GM23338 (cell line): ENCODE measurements at regions not wholly inside any gene's neighbourhood (a gene's known extent, or its start where the extent isn't known, plus 50 kb on each side); places are given as distances from the start of the nearest gene placed in this dataset.

Source experiments
- CREB1 ChIP-seq: fragments of 250-450 bp; sonication (Bioruptor Pico); IDR thresholded peaks from 2 replicates; pipeline ENCODE4 v1.5.0; 2020; ENCODE audit warnings: low read depth, mild to moderate bottlenecking, moderate library complexity
- EZH2 ChIP-seq: fragments of 200-600 bp; sonication (generic); IDR thresholded peaks from one replicate; pipeline ENCODE4 v1.8.0; 2017; ENCODE audit warnings: antibody characterized with exemption, mild to moderate bottlenecking, low read depth; ENCODE audit not compliant: unreplicated experiment
- EZH2phosphoT487 ChIP-seq: fragments of 200-600 bp; sonication (generic); IDR thresholded peaks from one replicate; pipeline ENCODE4 v1.8.1; 2018; ENCODE audit warnings: antibody characterized with exemption; ENCODE audit not compliant: unreplicated experiment
- POLR2AphosphoS5 ChIP-seq: IDR thresholded peaks from 2 replicates; pipeline ENCODE4 v1.6.1; 2016; ENCODE audit warnings: antibody characterized with exemption, low read depth
- STAT1 ChIP-seq: IDR thresholded peaks from one replicate; pipeline ENCODE4 v1.6.1; 2016; ENCODE audit warnings: antibody characterized with exemption; ENCODE audit not compliant: unreplicated experiment
- ZNF114 ChIP-seq: fragments of 250-450 bp; sonication (Bioruptor Pico); IDR thresholded peaks from 2 replicates; pipeline ENCODE4 v1.5.0; 2020; ENCODE audit warnings: mild to moderate bottlenecking, moderate library complexity
- ZNF331 ChIP-seq: fragments of 250-450 bp; sonication (Bioruptor Pico); IDR thresholded peaks from 2 replicates; pipeline ENCODE4 v1.5.0; 2020; ENCODE audit warnings: low read depth, mild to moderate bottlenecking, moderate library complexity
- TF ChIP-seq, protein P1 (sequence below): IDR thresholded peaks from one replicate; pipeline ENCODE4 v1.6.1; 2018; ENCODE audit warnings: antibody characterized with exemption; ENCODE audit not compliant: unreplicated experiment
- TF ChIP-seq, protein P2 (sequence below), 2 experiments: fragments of 200-600 bp in 1 of 2; sonication (generic) in 1 of 2; conservative IDR thresholded peaks; 2 replicates each; pipeline versions ENCODE4 v1.5.1 to v1.6.1; 2016 to 2017; ENCODE audit warnings: antibody characterized with exemption in 2 of 2, low read depth in 2 of 2, mild to moderate bottlenecking in 2 of 2, moderate library complexity in 1 of 2
- TF ChIP-seq, protein P3 (sequence below): IDR thresholded peaks from 2 replicates; pipeline ENCODE4 v1.6.1; 2016; ENCODE audit warnings: antibody characterized with exemption
- TF ChIP-seq, protein P4 (sequence below): fragments of 250-450 bp; sonication (Bioruptor Pico); IDR thresholded peaks from 2 replicates; pipeline ENCODE4 v1.5.0; 2020; ENCODE audit warnings: mild to moderate bottlenecking, moderate library complexity

DNA sequence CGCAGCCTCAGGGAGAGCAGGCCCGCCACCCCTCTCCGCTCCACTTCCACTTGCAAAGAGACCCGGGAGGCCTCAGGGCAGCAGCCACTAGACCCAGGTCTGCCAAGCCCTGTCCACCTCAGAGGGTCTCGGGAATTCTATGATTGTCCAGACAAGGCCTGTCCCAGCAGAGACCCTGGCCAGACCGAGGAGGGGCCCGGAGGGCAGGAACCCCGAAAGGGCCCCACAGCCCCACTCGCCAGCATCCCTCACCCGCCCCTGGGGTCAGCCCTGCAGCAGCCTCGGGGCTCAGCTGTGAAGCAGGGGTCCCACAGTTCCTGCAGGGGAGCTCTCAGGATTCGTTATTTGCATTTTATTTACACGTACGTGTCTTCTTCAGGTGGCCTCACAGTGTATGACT lies 269.5 kb downstream of the EIPR1 start:
- TF ChIP-seq, protein P1, sequence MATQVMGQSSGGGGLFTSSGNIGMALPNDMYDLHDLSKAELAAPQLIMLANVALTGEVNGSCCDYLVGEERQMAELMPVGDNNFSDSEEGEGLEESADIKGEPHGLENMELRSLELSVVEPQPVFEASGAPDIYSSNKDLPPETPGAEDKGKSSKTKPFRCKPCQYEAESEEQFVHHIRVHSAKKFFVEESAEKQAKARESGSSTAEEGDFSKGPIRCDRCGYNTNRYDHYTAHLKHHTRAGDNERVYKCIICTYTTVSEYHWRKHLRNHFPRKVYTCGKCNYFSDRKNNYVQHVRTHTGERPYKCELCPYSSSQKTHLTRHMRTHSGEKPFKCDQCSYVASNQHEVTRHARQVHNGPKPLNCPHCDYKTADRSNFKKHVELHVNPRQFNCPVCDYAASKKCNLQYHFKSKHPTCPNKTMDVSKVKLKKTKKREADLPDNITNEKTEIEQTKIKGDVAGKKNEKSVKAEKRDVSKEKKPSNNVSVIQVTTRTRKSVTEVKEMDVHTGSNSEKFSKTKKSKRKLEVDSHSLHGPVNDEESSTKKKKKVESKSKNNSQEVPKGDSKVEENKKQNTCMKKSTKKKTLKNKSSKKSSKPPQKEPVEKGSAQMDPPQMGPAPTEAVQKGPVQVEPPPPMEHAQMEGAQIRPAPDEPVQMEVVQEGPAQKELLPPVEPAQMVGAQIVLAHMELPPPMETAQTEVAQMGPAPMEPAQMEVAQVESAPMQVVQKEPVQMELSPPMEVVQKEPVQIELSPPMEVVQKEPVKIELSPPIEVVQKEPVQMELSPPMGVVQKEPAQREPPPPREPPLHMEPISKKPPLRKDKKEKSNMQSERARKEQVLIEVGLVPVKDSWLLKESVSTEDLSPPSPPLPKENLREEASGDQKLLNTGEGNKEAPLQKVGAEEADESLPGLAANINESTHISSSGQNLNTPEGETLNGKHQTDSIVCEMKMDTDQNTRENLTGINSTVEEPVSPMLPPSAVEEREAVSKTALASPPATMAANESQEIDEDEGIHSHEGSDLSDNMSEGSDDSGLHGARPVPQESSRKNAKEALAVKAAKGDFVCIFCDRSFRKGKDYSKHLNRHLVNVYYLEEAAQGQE = no peak
- TF ChIP-seq EZH2 (no peak), EZH2phosphoT487 (no peak), POLR2AphosphoS5 (no peak), STAT1 (no peak), CREB1 (CRISPR knock-in tag) (no peak), ZNF114 (no peak), ZNF331 (CRISPR knock-in tag) (no peak)
- TF ChIP-seq, protein P2, sequence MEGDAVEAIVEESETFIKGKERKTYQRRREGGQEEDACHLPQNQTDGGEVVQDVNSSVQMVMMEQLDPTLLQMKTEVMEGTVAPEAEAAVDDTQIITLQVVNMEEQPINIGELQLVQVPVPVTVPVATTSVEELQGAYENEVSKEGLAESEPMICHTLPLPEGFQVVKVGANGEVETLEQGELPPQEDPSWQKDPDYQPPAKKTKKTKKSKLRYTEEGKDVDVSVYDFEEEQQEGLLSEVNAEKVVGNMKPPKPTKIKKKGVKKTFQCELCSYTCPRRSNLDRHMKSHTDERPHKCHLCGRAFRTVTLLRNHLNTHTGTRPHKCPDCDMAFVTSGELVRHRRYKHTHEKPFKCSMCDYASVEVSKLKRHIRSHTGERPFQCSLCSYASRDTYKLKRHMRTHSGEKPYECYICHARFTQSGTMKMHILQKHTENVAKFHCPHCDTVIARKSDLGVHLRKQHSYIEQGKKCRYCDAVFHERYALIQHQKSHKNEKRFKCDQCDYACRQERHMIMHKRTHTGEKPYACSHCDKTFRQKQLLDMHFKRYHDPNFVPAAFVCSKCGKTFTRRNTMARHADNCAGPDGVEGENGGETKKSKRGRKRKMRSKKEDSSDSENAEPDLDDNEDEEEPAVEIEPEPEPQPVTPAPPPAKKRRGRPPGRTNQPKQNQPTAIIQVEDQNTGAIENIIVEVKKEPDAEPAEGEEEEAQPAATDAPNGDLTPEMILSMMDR (conservative IDR thresholded peaks at IDR 0.05; ENCODE audit: low read depth in 2 of 2) = no peak
- TF ChIP-seq, protein P3, sequence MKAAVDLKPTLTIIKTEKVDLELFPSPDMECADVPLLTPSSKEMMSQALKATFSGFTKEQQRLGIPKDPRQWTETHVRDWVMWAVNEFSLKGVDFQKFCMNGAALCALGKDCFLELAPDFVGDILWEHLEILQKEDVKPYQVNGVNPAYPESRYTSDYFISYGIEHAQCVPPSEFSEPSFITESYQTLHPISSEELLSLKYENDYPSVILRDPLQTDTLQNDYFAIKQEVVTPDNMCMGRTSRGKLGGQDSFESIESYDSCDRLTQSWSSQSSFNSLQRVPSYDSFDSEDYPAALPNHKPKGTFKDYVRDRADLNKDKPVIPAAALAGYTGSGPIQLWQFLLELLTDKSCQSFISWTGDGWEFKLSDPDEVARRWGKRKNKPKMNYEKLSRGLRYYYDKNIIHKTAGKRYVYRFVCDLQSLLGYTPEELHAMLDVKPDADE = no peak
- TF ChIP-seq, protein P4, sequence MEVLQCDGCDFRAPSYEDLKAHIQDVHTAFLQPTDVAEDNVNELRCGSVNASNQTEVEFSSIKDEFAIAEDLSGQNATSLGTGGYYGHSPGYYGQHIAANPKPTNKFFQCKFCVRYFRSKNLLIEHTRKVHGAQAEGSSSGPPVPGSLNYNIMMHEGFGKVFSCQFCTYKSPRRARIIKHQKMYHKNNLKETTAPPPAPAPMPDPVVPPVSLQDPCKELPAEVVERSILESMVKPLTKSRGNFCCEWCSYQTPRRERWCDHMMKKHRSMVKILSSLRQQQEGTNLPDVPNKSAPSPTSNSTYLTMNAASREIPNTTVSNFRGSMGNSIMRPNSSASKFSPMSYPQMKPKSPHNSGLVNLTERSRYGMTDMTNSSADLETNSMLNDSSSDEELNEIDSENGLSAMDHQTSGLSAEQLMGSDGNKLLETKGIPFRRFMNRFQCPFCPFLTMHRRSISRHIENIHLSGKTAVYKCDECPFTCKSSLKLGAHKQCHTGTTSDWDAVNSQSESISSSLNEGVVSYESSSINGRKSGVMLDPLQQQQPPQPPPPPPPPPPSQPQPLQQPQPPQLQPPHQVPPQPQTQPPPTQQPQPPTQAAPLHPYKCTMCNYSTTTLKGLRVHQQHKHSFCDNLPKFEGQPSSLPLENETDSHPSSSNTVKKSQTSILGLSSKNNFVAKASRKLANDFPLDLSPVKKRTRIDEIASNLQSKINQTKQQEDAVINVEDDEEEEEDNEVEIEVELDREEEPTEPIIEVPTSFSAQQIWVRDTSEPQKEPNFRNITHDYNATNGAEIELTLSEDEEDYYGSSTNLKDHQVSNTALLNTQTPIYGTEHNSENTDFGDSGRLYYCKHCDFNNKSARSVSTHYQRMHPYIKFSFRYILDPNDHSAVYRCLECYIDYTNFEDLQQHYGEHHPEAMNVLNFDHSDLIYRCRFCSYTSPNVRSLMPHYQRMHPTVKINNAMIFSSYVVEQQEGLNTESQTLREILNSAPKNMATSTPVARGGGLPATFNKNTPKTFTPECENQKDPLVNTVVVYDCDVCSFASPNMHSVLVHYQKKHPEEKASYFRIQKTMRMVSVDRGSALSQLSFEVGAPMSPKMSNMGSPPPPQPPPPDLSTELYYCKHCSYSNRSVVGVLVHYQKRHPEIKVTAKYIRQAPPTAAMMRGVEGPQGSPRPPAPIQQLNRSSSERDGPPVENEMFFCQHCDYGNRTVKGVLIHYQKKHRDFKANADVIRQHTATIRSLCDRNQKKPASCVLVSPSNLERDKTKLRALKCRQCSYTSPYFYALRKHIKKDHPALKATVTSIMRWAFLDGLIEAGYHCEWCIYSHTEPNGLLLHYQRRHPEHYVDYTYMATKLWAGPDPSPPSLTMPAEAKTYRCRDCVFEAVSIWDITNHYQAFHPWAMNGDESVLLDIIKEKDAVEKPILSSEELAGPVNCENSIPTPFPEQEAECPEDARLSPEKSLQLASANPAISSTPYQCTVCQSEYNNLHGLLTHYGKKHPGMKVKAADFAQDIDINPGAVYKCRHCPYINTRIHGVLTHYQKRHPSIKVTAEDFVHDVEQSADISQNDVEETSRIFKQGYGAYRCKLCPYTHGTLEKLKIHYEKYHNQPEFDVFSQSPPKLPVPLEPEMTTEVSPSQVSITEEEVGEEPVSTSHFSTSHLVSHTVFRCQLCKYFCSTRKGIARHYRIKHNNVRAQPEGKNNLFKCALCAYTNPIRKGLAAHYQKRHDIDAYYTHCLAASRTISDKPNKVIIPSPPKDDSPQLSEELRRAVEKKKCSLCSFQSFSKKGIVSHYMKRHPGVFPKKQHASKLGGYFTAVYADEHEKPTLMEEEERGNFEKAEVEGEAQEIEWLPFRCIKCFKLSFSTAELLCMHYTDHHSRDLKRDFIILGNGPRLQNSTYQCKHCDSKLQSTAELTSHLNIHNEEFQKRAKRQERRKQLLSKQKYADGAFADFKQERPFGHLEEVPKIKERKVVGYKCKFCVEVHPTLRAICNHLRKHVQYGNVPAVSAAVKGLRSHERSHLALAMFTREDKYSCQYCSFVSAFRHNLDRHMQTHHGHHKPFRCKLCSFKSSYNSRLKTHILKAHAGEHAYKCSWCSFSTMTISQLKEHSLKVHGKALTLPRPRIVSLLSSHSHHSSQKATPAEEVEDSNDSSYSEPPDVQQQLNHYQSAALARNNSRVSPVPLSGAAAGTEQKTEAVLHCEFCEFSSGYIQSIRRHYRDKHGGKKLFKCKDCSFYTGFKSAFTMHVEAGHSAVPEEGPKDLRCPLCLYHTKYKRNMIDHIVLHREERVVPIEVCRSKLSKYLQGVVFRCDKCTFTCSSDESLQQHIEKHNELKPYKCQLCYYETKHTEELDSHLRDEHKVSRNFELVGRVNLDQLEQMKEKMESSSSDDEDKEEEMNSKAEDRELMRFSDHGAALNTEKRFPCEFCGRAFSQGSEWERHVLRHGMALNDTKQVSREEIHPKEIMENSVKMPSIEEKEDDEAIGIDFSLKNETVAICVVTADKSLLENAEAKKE = no peak
